NCI-H2227 (cell line): ENCODE measurements at regions not wholly inside any gene's neighbourhood (a gene's known extent, or its start where the extent isn't known, plus 50 kb on each side); places are given as distances from the start of the nearest gene placed in this dataset.

Source experiments
- DNase-seq: peaks from one replicate; lab custom pipeline; 2025; ENCODE audit not compliant: unreplicated experiment; lab: John Stamatoyannopoulos, UW

GRCh38 chr1:55374801-55375616 is 159.8 kb upstream of the USP24 start:
- DNase-seq = no peak

GRCh38 chr1:55374216-55374615 is 159.1 kb upstream of the USP24 start:
- no peak for DNase-seq

- DNase-seq = no peak
Measured at GRCh38 chr1:55369474-55369873, 154.3 kb upstream of the USP24 start.

GRCh38 chr1:55368698-55369097 is 153.5 kb upstream of the USP24 start:
- DNase-seq = no peak

GRCh38 chr1:55367273-55367672 is 152.1 kb upstream of the USP24 start:
- no peak for DNase-seq

- no peak for DNase-seq
Measured at GRCh38 chr1:55364216-55364615, 149.1 kb upstream of the USP24 start.

- DNase-seq = no peak
Measured at GRCh38 chr1:55363268-55363667, 148.1 kb upstream of the USP24 start.

- no peak for DNase-seq
Measured at GRCh38 chr1:55362558-55362957, 147.4 kb upstream of the USP24 start.

GRCh38 chr1:55359611-55360010 is 144.4 kb upstream of the USP24 start:
- no peak for DNase-seq

GRCh38 chr1:55358581-55358980 is 143.4 kb upstream of the USP24 start:
- DNase-seq = no peak

GRCh38 chr1:55355549-55355948 is 140.4 kb upstream of the USP24 start:
- no peak for DNase-seq

GRCh38 chr1:55353707-55354620 is 138.8 kb upstream of the USP24 start:
- DNase-seq = no peak

- DNase-seq = no peak
Measured at GRCh38 chr1:55352811-55353180, 137.6 kb upstream of the USP24 start.

- no peak for DNase-seq
Measured at GRCh38 chr1:55352080-55352810, 137.1 kb upstream of the USP24 start.

- no peak for DNase-seq
Measured at GRCh38 chr1:55348356-55348755, 133.2 kb upstream of the USP24 start.

- no peak for DNase-seq
Measured at GRCh38 chr1:55347866-55348265, 132.7 kb upstream of the USP24 start.

GRCh38 chr1:55347041-55347440 is 131.9 kb upstream of the USP24 start:
- no peak for DNase-seq

- no peak for DNase-seq
Measured at GRCh38 chr1:55346586-55346985, 131.4 kb upstream of the USP24 start.

GRCh38 chr1:55339681-55340080 is 124.5 kb upstream of the USP24 start:
- DNase-seq = no peak

GRCh38 chr1:55338448-55338820 is 123.3 kb upstream of the USP24 start:
- no peak for DNase-seq

- peak; percentile 38 for DNase-seq
Measured at GRCh38 chr1:55337801-55338447, 122.8 kb upstream of the USP24 start.
